GM12872 (cell line): ENCODE measurements at regions not wholly inside any gene's neighbourhood (a gene's known extent, or its start where the extent isn't known, plus 50 kb on each side); places are given as distances from the start of the nearest gene placed in this dataset.

ENCODE experiments used
- TF ChIP-seq, protein P1 (sequence below): IDR thresholded peaks from 3 replicates; pipeline ENCODE4 v1.5.1; 2011; ENCODE audit warnings: low read depth, mild to moderate bottlenecking, low read length, moderate library complexity; ENCODE audit not compliant: insufficient read depth

DNA sequence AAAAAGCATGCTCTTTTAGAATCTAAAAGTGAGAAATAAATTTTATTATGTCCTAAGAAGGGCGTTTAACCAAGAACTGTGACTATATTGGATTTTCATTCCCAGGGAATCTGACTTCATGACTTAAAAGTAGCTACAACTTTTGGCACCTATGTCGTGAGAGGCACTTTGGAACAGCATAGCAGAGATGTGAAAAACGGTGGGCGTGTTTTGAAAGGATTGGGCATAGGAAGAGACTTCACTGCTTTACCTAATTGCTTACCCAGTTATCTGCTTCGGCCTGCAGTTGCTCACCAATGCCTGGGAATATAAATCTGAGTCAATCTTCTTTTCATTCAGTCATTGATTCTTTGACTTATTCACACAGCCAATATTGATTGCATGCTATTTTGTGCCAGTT is 363.4 kb downstream of the DNAH5 start:
- TF ChIP-seq, protein P1, sequence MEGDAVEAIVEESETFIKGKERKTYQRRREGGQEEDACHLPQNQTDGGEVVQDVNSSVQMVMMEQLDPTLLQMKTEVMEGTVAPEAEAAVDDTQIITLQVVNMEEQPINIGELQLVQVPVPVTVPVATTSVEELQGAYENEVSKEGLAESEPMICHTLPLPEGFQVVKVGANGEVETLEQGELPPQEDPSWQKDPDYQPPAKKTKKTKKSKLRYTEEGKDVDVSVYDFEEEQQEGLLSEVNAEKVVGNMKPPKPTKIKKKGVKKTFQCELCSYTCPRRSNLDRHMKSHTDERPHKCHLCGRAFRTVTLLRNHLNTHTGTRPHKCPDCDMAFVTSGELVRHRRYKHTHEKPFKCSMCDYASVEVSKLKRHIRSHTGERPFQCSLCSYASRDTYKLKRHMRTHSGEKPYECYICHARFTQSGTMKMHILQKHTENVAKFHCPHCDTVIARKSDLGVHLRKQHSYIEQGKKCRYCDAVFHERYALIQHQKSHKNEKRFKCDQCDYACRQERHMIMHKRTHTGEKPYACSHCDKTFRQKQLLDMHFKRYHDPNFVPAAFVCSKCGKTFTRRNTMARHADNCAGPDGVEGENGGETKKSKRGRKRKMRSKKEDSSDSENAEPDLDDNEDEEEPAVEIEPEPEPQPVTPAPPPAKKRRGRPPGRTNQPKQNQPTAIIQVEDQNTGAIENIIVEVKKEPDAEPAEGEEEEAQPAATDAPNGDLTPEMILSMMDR, result no peak

DNA sequence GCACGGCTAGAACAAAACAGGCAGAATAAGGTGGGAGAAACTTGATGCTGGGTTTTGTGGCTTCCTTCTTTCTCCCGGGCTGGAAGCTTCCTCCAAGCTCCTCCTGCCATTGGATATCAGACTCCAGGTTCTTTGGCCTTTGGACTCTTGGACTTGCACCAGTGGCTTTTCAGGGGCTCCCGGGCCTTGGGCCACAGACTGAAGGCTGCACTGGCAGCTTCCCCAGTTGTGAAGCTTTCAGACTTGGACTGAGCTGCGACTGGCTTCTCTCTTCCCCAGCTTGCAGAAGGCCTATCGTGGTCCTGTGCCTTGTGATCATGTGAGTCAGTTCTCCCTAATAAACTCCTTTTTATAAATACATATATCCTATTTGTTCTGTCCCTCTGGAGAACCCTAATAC is 364.4 kb downstream of the DNAH5 start:
- TF ChIP-seq, protein P1, result no peak

DNA sequence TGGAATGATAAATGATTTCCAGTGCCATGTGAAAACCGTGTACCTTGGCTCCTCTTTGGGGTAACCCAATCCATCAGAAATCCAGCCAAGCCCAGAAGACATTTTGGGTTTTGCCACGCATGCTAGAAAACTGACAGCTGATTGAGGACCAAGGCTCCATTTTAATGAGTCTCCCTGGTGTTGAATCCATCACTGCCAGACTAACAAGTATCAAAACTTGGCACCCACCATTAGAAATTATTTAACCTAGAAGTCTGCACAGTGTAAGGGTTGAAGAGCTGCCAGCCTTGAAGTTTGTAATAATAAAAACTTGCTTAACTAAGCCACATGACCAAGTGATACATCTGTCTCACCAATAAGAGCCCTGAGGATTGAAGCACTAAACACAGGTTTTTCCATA is 369.9 kb downstream of the DNAH5 start:
- TF ChIP-seq, protein P1, result no peak

DNA sequence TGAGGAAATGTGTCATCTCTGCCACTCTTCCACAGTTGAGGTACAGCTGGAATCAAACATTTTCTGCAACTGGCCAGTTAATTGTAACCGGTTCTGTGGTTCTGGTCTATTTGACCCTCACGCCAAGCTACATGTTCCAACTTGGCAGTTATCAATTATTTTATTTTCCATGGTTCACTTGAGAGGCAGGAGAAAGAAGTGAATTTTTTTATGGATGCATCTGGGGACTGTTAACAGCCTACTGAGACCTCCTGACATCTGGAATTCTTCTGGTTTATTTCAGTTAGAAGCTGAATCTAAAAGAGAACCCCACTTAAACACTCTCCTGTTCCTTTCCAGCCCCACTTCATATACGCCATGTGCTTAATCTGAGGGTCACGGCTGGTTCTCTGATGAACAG is 372.3 kb downstream of the DNAH5 start:
- TF ChIP-seq, protein P1, result no peak

DNA sequence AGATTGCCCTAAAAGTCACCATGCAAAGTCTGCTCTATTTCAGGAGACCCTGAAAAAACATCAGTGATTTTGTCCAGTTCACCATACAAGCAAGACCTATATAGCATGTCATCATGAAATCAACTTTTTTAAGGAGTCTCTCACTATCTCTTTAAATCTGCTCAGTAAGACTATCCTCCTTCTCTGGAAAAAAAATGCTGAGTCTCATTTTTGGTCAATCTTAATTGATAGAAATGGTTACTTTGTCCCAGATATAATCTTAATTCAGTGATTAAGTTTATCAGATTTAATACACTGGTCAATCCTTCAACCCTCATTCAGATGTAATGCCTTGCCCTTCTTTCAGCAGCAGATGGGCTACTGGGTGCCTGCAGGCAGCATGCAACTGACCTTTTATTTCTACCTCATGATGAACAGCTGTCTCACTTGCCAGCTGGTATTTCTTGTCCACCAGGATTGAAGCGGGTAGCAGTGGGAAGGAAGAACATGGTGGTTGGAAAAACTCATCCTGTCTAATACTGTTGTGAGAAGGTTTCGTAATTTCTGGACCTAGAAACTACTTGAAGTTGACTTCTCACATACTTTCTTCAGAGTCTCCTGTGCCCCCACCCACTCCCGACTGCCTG is 375.3 kb downstream of the DNAH5 start:
- TF ChIP-seq, protein P1, result no peak

DNA sequence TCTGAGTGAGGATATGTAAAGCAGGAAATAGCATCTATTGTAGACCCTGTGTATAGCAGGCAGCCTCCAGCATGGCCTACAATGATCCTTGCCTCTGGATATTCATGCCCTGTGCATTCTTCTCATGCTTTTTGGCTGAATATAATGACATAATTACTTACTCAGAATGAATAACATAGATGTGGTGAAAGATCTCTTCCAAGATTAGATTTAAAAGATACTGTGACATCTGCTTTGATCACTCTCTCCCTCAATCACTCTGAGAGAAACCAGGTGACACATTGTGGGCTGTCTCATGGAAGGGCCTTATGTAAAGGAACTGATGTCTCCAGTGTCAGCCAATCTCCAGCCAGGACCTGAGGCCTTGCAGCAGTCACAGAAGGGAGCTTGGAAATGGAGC is 376.7 kb downstream of the DNAH5 start:
- TF ChIP-seq, protein P1, result no peak

DNA sequence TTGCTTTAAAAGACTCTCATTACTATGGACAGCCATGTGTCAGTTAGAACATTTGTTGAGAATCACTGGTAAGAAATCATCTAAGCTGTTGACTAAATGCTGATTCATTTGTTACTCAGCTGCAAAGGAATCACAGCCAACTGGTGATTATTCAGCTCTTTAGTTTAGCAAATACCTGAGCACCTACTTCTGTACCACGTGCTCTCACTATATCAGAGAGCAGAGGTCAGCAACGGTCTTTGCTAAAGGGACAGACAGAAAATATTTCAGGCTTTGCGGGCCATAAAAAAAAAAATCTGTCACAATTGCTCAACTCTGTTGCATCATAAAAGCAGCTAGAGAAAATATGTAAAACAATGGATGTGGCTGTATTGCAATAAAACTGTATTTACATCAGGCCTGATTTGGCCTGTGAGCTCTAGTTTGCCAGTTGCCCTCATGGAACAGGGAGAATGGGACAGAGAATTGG is 377.6 kb downstream of the DNAH5 start:
- TF ChIP-seq, protein P1, result no peak
